ENCODE measurements at regions not wholly inside any gene's neighbourhood (a gene's known extent, or its start where the extent isn't known, plus 50 kb on each side); places are given as distances from the start of the nearest gene placed in this dataset.

- FAIRE-seq (no peak), DNase-seq (ENCODE audit: low read depth, low spot score) (no peak)
- no peaks in the 10 kb centered on the region for H4K20me1 ChIP-seq (ENCODE audit: control insufficient read depth, extremely low read depth, insufficient read depth, low read length)
- H3K4me2 ChIP-seq (ENCODE audit: control insufficient read depth, extremely low read depth, insufficient read depth, low read depth, low read length), result no peak overlapping the region
- no peaks in the 10 kb centered on the region for H3K36me3 ChIP-seq (ENCODE audit: control insufficient read depth in 2 of 2, extremely low read depth in 1 of 2, insufficient read depth in 2 of 2, low read length in 2 of 2)
- no peak overlapping the region for H3K9ac ChIP-seq (ENCODE audit: control insufficient read depth, extremely low read depth, insufficient read depth, low read length)
- no peaks in the 10 kb centered on the region for H3K4me1 ChIP-seq (ENCODE audit: control insufficient read depth, extremely low read depth, insufficient read depth, low read length)
- no peak overlapping the region for H3K27ac ChIP-seq (ENCODE audit: control insufficient read depth, insufficient read depth, low read length)
- peaks cover 5% of the 10 kb centered on the region for H3K27me3 ChIP-seq (ENCODE audit: control insufficient read depth, extremely low read depth, insufficient read depth, low read length)
- no peak overlapping the region for H2AFZ ChIP-seq (ENCODE audit: control insufficient read depth, low read length)
- dilution Hi-C loops (cut with MboI; ENCODE audit: extremely low pct_ligation_motif_present, low sequenced_read_pairs), result no loop called here
- H3K4me3 ChIP-seq (ENCODE audit: control insufficient read depth in 2 of 3, extremely low read depth in 1 of 3, insufficient read depth in 2 of 3, low read depth in 1 of 3, low read length in 3 of 3), result no peak overlapping the region
- no peaks in the 10 kb centered on the region for H3K79me2 ChIP-seq (ENCODE audit: control insufficient read depth, insufficient read depth, low read length)
- no peaks in the 10 kb centered on the region for H3K9me1 ChIP-seq (ENCODE audit: control insufficient read depth, extremely low read depth, insufficient read depth, low read length)
- H3K9me3 ChIP-seq (ENCODE audit: control insufficient read depth, low read depth, low read length), result no peaks in the 10 kb centered on the region
- TF ChIP-seq, protein P1, sequence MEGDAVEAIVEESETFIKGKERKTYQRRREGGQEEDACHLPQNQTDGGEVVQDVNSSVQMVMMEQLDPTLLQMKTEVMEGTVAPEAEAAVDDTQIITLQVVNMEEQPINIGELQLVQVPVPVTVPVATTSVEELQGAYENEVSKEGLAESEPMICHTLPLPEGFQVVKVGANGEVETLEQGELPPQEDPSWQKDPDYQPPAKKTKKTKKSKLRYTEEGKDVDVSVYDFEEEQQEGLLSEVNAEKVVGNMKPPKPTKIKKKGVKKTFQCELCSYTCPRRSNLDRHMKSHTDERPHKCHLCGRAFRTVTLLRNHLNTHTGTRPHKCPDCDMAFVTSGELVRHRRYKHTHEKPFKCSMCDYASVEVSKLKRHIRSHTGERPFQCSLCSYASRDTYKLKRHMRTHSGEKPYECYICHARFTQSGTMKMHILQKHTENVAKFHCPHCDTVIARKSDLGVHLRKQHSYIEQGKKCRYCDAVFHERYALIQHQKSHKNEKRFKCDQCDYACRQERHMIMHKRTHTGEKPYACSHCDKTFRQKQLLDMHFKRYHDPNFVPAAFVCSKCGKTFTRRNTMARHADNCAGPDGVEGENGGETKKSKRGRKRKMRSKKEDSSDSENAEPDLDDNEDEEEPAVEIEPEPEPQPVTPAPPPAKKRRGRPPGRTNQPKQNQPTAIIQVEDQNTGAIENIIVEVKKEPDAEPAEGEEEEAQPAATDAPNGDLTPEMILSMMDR (optimal IDR thresholded peaks at IDR 0.05 in 1 of 3, IDR thresholded peaks at IDR 0.05 in 1 of 3, conservative IDR thresholded peaks at IDR 0.05 in 1 of 3; ENCODE audit: extremely low read depth in 1 of 3, insufficient read depth in 2 of 3, low read length in 3 of 3), result no peak
- TF ChIP-seq EZH2 (IDR thresholded peaks at IDR 0.05; ENCODE audit: low read length), result no peak
Measured at GRCh38 chr3:87053553-87053952, 62.6 kb upstream of the VGLL3 start.

GRCh38 chr3:87052499-87053260, 61.7 kb upstream of the VGLL3 start:
- H3K9ac ChIP-seq (ENCODE audit: control insufficient read depth, extremely low read depth, insufficient read depth, low read length), result no peak overlapping the region

More at GRCh38 chr3:87052499-87053260, 61.7 kb upstream of the VGLL3 start:
- Histone ChIP-seq H4K20me1 (ENCODE audit: control insufficient read depth, extremely low read depth, insufficient read depth, low read length) (no peaks in the 10 kb centered on the region), H2AFZ (ENCODE audit: control insufficient read depth, low read length) (no peak overlapping the region), H3K36me3 (ENCODE audit: control insufficient read depth in 2 of 2, extremely low read depth in 1 of 2, insufficient read depth in 2 of 2, low read length in 2 of 2) (no peaks in the 10 kb centered on the region), H3K4me3 (ENCODE audit: control insufficient read depth in 2 of 3, extremely low read depth in 1 of 3, insufficient read depth in 2 of 3, low read depth in 1 of 3, low read length in 3 of 3) (no peak overlapping the region), H3K79me2 (ENCODE audit: control insufficient read depth, insufficient read depth, low read length) (no peaks in the 10 kb centered on the region), H3K9me3 (ENCODE audit: control insufficient read depth, low read depth, low read length) (no peaks in the 10 kb centered on the region), H3K27me3 (ENCODE audit: control insufficient read depth, extremely low read depth, insufficient read depth, low read length) (peaks cover 5% of the 10 kb centered on the region), H3K4me1 (ENCODE audit: control insufficient read depth, extremely low read depth, insufficient read depth, low read length) (no peaks in the 10 kb centered on the region), H3K27ac (ENCODE audit: control insufficient read depth, insufficient read depth, low read length) (no peak overlapping the region), H3K9me1 (ENCODE audit: control insufficient read depth, extremely low read depth, insufficient read depth, low read length) (no peaks in the 10 kb centered on the region), H3K4me2 (ENCODE audit: control insufficient read depth, extremely low read depth, insufficient read depth, low read depth, low read length) (no peak overlapping the region)
- no peak for DNase-seq (ENCODE audit: low read depth, low spot score)
- TF ChIP-seq, protein P1 (optimal IDR thresholded peaks at IDR 0.05 in 1 of 3, IDR thresholded peaks at IDR 0.05 in 1 of 3, conservative IDR thresholded peaks at IDR 0.05 in 1 of 3; ENCODE audit: extremely low read depth in 1 of 3, insufficient read depth in 2 of 3, low read length in 3 of 3), result no peak
- no peak for TF ChIP-seq EZH2 (IDR thresholded peaks at IDR 0.05; ENCODE audit: low read length)
- FAIRE-seq, result no peak
- dilution Hi-C loops (cut with MboI; ENCODE audit: extremely low pct_ligation_motif_present, low sequenced_read_pairs), result no loop called here
